ENCODE measurements at regions not wholly inside any gene's neighbourhood (a gene's known extent, or its start where the extent isn't known, plus 50 kb on each side); places are given as distances from the start of the nearest gene placed in this dataset.

DNA sequence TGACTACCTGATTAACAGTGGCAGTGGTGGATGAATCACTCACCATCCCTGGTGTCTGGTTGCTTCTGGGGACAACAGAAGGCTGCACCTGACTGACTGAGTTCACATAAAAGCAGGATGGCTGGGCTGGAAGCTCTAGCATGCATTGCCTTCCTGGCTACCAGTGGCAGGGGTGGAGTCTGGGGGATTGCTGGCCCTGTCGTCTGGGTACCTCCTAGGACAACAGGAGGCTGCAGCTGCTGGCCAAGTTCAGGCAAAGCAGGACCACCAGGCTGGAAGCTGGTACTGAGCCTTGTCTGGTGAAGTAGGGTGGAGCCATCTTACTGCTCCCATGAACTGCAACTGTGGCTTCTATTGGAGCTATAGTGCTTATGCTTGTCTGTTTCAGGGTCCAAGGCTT, 480.8 kb upstream of the CTNND2 start:
- RAD21 ChIA-PET (ENCODE audit: low non-redundant PET in 1 of 2, low total read pairs in 2 of 2, uncharacterized antibody in 2 of 2, unreplicated experiment in 2 of 2), result no interaction called here
- Histone ChIP-seq H3K9ac (ENCODE audit: low read length) (no peak overlapping the region), H4K20me1 (ENCODE audit: insufficient read depth) (no peaks in the 10 kb centered on the region), H3K9me3 (ENCODE audit: control insufficient read depth in 1 of 2, insufficient read depth in 1 of 2, low read depth in 1 of 2, low read length in 2 of 2) (peaks cover 7 to 23% of the 10 kb centered on the region in 2 experiments; a peak in 2 of 4 replicates), H3K4me3 (replicated peaks in 1 of 2; ENCODE audit: low read depth in 1 of 2, low read length in 2 of 2) (no peak overlapping the region), H3K27me3 (ENCODE audit: insufficient read depth, low read length) (no peaks in the 10 kb centered on the region), H3K79me2 (ENCODE audit: insufficient read depth, low read length) (no peaks in the 10 kb centered on the region), H3K4me2 (ENCODE audit: low read length) (no peak overlapping the region), H2AFZ (ENCODE audit: low read depth, low read length, poor library complexity, severe bottlenecking) (no peak overlapping the region), H3K27ac (ENCODE audit: low read depth, low read length) (no peak overlapping the region), H3K9me2 (ENCODE audit: insufficient read depth) (no peaks in the 10 kb centered on the region), H3K4me1 (ENCODE audit: control insufficient read depth in 1 of 2, insufficient read depth in 2 of 2, low read length in 2 of 2) (no peaks in the 10 kb centered on the region), H3K36me3 (ENCODE audit: control insufficient read depth in 1 of 2, insufficient read depth in 2 of 2, low read length in 2 of 2) (no peaks in the 10 kb centered on the region)
- POLR2A ChIA-PET, result no interaction called here
- no peak for ATAC-seq
- intact Hi-C loops (cut with micrococcal nuclease), result no loop called here
- no peak for TF ChIP-seq EGR1 (IDR thresholded peaks at IDR 0.05; ENCODE audit: low read depth)
- no peak for TF ChIP-seq JUND (IDR thresholded peaks at IDR 0.05)
- TF ChIP-seq SRF (IDR thresholded peaks at IDR 0.05; ENCODE audit: low read depth), result no peak
- no peak for TF ChIP-seq ZFX (IDR thresholded peaks at IDR 0.05)
- no peak for TF ChIP-seq CTCF (IDR thresholded peaks at IDR 0.05 in 2 of 3, conservative IDR thresholded peaks at IDR 0.05 in 1 of 3; ENCODE audit: borderline replicate concordance in 1 of 3, insufficient read depth in 1 of 3, low read depth in 2 of 3, low read length in 2 of 3)
- TF ChIP-seq POLR2AphosphoS5 (IDR thresholded peaks at IDR 0.05; ENCODE audit: low read depth, low read length), result no peak
- TF ChIP-seq, protein P1, sequence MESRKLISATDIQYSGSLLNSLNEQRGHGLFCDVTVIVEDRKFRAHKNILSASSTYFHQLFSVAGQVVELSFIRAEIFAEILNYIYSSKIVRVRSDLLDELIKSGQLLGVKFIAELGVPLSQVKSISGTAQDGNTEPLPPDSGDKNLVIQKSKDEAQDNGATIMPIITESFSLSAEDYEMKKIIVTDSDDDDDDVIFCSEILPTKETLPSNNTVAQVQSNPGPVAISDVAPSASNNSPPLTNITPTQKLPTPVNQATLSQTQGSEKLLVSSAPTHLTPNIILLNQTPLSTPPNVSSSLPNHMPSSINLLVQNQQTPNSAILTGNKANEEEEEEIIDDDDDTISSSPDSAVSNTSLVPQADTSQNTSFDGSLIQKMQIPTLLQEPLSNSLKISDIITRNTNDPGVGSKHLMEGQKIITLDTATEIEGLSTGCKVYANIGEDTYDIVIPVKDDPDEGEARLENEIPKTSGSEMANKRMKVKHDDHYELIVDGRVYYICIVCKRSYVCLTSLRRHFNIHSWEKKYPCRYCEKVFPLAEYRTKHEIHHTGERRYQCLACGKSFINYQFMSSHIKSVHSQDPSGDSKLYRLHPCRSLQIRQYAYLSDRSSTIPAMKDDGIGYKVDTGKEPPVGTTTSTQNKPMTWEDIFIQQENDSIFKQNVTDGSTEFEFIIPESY (IDR thresholded peaks at IDR 0.05; ENCODE audit: extremely low read depth, insufficient replicate concordance, low read length), result no peak
- no peak for TF ChIP-seq ZNF274 (IDR thresholded peaks at IDR 0.05; ENCODE audit: low read depth, low read length)
- no peak for TF ChIP-seq SP1 (IDR thresholded peaks at IDR 0.05; ENCODE audit: low read depth)
- TF ChIP-seq EZH2 (IDR thresholded peaks at IDR 0.05), result no peak
- no peak for TF ChIP-seq SIN3A (IDR thresholded peaks at IDR 0.05; ENCODE audit: low read depth)
- no peak for TF ChIP-seq TCF7L2 (IDR thresholded peaks at IDR 0.05; ENCODE audit: borderline replicate concordance, extremely low read depth, insufficient read depth, insufficient read length)
- TF ChIP-seq, protein P2, sequence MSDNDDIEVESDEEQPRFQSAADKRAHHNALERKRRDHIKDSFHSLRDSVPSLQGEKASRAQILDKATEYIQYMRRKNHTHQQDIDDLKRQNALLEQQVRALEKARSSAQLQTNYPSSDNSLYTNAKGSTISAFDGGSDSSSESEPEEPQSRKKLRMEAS (IDR thresholded peaks at IDR 0.05), result no peak
- no peak for TF ChIP-seq REST (IDR thresholded peaks at IDR 0.05; ENCODE audit: low read depth)
- no peak for TF ChIP-seq CEBPB (IDR thresholded peaks at IDR 0.05; ENCODE audit: low read depth)
- TF ChIP-seq RAD21 (IDR thresholded peaks at IDR 0.05; ENCODE audit: low read depth), result no peak
- TF ChIP-seq YY1 (IDR thresholded peaks at IDR 0.05; ENCODE audit: extremely low read depth, insufficient replicate concordance, low read depth, low read length), result no peak
- no peak for TF ChIP-seq POLR2A (IDR thresholded peaks at IDR 0.05; ENCODE audit: borderline replicate concordance, extremely low read depth, insufficient read depth, insufficient read length)
- BruUV-seq (replicated peaks), result no TSS peak
- no peak for DNase-seq (ENCODE audit: low read depth, low spot score)
- CTCF ChIA-PET, result no interaction called here

Data from HCT116 (cell line).